AG09319 (cell line): ENCODE measurements at regions not wholly inside any gene's neighbourhood (a gene's known extent, or its start where the extent isn't known, plus 50 kb on each side); places are given as distances from the start of the nearest gene placed in this dataset.
"Not testable (repeated sequence)": the region's sequence is repeated elsewhere in the genome, so short reads cannot be mapped to it uniquely, and the experiment has no call there.

Source experiments
- DNase-seq: peaks from one replicate; pipeline ENCODE4 v3.0.0-alpha.2; 2010; ENCODE audit warnings: low read depth; ENCODE audit errors: extremely low read depth
- CTCF ChIP-seq: IDR thresholded peaks from 2 replicates; pipeline ENCODE4 v1.5.1; 2011; ENCODE audit warnings: low read depth, mild to moderate bottlenecking, inconsistent platforms, low read length, moderate library complexity

GRCh38 chr6:50410579-50410978 lies 302.7 kb upstream of the TFAP2D start:
- no peak for TF ChIP-seq CTCF
- no peak for DNase-seq

GRCh38 chr6:50421041-50421440 lies 292.3 kb upstream of the TFAP2D start:
- not testable (repeated sequence) for DNase-seq

GRCh38 chr6:50427267-50427666 lies 286.1 kb upstream of the TFAP2D start:
- TF ChIP-seq CTCF = no peak
- DNase-seq = no peak

GRCh38 chr6:50437901-50438300 lies 275.4 kb upstream of the TFAP2D start:
- TF ChIP-seq CTCF = no peak
- no peak for DNase-seq

GRCh38 chr6:50442531-50443040 lies 270.7 kb upstream of the TFAP2D start:
- no peak for DNase-seq
- no peak for TF ChIP-seq CTCF

GRCh38 chr6:50443144-50443543 lies 270.2 kb upstream of the TFAP2D start:
- no peak for TF ChIP-seq CTCF
- no peak for DNase-seq

- TF ChIP-seq CTCF = no peak
- no peak for DNase-seq
Measured at GRCh38 chr6:50449128-50449527, 264.2 kb upstream of the TFAP2D start.

GRCh38 chr6:50451826-50452400 lies 261.4 kb upstream of the TFAP2D start:
- no peak for DNase-seq
- no peak for TF ChIP-seq CTCF
